ENCODE measurements at regions not wholly inside any gene's neighbourhood (a gene's known extent, or its start where the extent isn't known, plus 50 kb on each side); places are given as distances from the start of the nearest gene placed in this dataset.

DNA sequence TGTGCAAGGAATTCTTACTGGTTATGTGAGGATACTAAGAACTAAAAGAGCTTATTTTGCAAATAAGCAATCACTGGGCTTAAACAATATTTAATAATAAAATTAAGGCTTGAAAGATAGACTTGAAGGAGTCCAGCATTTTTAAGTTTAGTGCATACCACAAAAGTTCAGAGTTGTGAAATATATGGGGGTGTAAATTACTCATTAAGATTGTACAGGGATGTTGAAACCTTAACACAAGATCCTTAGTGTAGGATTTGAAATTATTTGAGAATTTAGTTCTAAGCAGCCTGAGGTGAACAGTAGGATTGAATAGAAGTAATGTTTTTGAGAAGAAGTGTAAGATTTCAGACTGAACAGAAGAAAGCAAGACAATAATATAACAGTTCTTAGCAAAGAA lies 195.8 kb upstream of the RBMY1B start:
- TF ChIP-seq, protein P1, sequence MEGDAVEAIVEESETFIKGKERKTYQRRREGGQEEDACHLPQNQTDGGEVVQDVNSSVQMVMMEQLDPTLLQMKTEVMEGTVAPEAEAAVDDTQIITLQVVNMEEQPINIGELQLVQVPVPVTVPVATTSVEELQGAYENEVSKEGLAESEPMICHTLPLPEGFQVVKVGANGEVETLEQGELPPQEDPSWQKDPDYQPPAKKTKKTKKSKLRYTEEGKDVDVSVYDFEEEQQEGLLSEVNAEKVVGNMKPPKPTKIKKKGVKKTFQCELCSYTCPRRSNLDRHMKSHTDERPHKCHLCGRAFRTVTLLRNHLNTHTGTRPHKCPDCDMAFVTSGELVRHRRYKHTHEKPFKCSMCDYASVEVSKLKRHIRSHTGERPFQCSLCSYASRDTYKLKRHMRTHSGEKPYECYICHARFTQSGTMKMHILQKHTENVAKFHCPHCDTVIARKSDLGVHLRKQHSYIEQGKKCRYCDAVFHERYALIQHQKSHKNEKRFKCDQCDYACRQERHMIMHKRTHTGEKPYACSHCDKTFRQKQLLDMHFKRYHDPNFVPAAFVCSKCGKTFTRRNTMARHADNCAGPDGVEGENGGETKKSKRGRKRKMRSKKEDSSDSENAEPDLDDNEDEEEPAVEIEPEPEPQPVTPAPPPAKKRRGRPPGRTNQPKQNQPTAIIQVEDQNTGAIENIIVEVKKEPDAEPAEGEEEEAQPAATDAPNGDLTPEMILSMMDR (conservative IDR thresholded peaks at IDR 0.05; ENCODE audit: low read length), result no peak
- TF ChIP-seq EZH2phosphoT487 (IDR thresholded peaks at IDR 0.05; ENCODE audit: borderline replicate concordance, low read depth, low read length), result no peak
